Cerebellar nuclear complex (tissue), 1 donor: ENCODE measurements at regions not wholly inside any gene's neighbourhood (a gene's known extent, or its start where the extent isn't known, plus 50 kb on each side); places are given as distances from the start of the nearest gene placed in this dataset.

Experiments
- DNase-seq, 2 experiments: peaks; one replicate each; lab custom pipeline; 2025; lab: John Stamatoyannopoulos, UW

DNA sequence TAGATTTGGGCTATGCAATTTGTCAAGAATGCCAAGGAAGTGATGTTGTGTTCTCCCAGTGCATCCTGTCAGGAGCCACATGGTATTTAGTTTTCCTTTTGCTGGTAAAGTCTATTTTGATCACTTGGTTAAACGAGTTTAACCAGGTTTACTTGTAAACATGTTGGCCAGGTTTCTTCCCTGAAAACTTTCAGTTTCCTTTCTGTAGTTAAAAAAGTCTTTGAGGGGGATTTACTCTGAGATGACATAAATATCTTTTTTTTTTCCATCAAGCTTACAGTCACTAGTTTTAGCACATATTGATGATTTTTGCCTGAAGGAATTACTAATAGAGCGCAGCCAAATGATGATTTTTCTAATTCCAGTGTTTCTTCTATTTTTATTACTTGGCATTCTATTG, 320.5 kb downstream of the PHF14 start:
- DNase-seq, result no peak

- DNase-seq, result no peak
These were observed 321.3 kb downstream of the PHF14 start for GRCh38 chr7:11294965-11295364.

DNA sequence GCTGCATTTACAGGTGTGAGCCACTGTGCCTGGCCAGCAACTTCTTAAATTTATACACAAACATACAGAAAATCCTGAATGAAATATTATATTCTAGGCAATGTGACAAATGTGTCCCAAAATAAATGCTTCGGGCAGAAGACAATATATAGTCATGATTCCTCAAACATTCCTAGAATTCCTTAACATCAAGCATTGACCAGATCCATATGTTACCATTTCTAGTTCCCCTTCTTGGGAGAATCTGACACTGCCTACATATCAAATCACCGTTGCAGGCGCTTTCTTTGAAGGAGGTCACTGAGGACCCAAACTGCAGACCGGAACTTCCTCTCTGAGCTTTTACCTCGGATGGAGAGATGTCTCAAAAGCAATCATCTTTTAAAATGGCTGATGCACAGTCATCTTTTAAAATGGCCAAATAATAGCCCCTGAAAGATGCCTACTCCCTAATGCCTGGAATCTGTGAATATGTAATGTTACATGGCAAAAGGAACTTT, 323.5 kb downstream of the PHF14 start:
- no peak for DNase-seq

DNA sequence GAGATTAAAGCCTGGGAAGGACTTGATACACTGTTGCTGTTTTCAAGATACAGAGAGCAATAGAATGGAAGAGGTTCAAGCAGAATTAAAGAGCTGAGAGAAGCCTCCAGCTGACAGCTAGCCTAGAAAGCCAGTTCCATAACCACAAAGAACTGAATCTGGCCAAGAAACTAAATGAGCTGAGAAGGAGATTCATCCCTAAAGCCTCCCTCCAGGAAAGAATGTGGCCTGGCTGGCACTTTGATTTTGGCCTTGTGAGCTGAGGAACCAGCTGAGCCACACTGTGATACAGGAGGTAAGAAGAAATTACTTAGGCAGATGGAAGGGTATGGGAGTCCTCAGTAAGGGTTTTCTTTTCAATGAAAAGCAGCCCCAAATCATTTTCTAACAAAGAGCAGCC, 324.1 kb downstream of the PHF14 start:
- DNase-seq, result peak in 1 of 2 experiments; percentile 13

- DNase-seq, result no peak
These were observed 324.5 kb downstream of the PHF14 start for GRCh38 chr7:11298220-11298619.

DNA sequence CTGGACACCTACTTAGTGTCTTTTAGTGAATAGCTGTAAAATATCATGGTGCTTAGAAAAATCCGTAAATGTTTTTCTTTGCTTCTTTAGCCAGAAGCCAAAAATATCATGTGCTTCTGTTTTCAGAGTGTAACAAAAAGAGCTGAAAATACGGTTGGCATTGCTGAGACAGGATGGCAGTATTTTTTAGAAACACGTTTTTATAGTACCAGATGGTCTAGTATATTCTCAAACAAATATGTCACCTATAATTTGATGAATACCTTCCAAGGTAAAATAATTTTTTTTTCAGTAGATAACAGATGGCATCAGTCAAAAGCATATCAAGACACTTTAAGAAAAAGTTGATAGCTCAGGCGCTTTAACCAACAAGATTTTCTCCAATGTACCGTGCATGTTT, 326.6 kb downstream of the PHF14 start:
- peak in 1 of 2 experiments; percentile 19 for DNase-seq

DNA sequence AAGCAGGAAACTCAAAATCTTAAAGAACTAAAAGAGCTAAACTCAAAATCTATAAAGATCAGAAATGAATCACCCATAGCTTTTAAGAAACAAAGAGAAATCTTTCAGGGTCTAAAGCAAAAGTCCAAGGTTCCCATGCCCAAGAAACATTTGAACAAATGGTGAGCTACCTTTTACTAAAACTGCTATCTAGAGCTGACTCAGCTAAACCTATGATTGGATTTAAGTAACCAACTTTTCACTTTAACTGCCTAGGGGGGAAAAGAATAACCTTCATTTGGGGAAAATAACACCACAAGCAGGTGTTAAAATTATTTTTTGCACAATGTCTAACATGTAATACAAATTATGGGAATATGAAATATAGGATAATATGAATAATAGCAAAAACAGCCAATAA, 328.4 kb downstream of the PHF14 start:
- no peak for DNase-seq

DNA sequence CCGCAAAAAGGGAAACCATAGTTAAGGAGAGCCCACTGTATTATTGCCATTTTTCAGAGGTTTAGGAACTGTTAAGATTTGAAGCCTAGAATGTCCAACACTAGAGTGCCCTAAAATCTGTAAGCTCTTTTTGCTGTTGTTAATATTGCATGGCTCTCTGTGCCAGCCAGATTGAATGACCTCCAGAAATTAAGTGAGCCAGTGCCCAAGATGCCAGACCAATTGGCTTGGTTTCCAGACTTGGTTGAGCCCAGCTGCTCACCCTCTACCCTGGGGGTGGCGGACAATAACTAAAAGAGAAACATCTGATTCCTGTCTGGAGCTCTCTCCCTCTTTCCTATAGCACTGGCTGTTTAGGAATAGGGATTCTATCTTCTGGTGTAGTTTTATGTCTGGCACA, 340.1 kb downstream of the PHF14 start:
- DNase-seq, result peak in 1 of 2 experiments; percentile 33

GRCh38 chr7:11315666-11316258, 342.1 kb downstream of the PHF14 start:
- DNase-seq, result no peak

GRCh38 chr7:11317766-11318165, 344.1 kb downstream of the PHF14 start:
- DNase-seq, result no peak

DNA sequence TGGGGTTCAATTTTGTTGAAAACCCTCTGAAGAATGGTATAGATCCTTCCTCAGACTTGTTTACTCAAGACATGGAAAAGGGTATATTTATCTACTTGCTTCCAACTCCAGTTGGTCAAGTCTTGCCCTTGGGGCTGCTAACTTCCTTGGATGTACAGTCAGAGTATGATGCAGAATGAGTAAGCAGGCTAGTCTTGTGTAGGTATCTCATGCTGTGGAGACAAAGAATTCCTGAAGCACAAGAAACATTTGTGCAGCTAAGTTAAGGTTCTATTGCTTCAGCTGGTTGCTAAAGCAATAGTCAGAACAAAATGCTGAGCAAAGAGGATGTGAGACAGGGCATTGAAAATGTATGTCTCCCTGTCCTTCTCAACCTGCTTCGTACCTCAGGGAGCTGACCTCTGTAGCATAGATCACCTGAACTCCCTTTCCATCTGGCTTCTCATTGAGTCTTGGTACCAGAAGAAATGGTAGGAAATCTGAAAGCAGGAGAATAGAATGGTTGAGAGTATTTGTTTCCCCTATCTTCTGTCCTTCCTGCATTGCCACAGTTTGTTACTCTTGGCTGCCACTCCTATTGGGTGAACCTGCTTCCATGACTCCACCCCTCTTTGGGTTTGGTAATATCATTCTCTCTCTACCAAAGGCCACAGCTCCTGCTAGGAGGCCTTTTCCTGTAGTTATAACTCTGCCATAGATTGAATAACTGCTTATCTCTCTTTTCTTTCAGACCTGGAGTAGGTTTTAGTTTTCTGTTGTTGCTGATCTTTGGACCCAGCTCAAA, 346.0 kb downstream of the PHF14 start:
- DNase-seq, result no peak
